ENCODE measurements at regions not wholly inside any gene's neighbourhood (a gene's known extent, or its start where the extent isn't known, plus 50 kb on each side); places are given as distances from the start of the nearest gene placed in this dataset.

GRCh38 chr13:40453351-40454021 lies 213.0 kb downstream of the FOXO1 start:
- H3K4me3 Mint-ChIP-seq, result no peak overlapping the region
- H3K27me3 Mint-ChIP-seq, result no peaks in the 10 kb centered on the region
- peaks cover 5% of the 10 kb centered on the region for H3K4me1 Mint-ChIP-seq
- CTCF ChIA-PET, result no interaction called here
- H3K27ac Mint-ChIP-seq, result no peak overlapping the region
- H3K9me3 Mint-ChIP-seq (ENCODE audit: low read depth), result no peaks in the 10 kb centered on the region
- no peak for ATAC-seq
- no peaks in the 10 kb centered on the region for H3K36me3 Mint-ChIP-seq
- DNase-seq, result no peak

- DNase-seq, result no peak
- no peaks in the 10 kb centered on the region for H3K4me1 Mint-ChIP-seq
- CTCF ChIA-PET, result interaction anchor here (1.5 kb wide), 1 partner anchor 67 kb away, joined by 3 read pairs; no protein-coding TSS in a partner anchor
- no peak overlapping the region for H3K27ac Mint-ChIP-seq
- ATAC-seq, result no peak
- H3K36me3 Mint-ChIP-seq, result no peaks in the 10 kb centered on the region
- H3K27me3 Mint-ChIP-seq, result no peaks in the 10 kb centered on the region
- H3K4me3 Mint-ChIP-seq, result no peak overlapping the region
- H3K9me3 Mint-ChIP-seq (ENCODE audit: low read depth), result no peaks in the 10 kb centered on the region
Observed at GRCh38 chr13:40456397-40456953, 210.0 kb downstream of the FOXO1 start.

- H3K4me3 Mint-ChIP-seq, result no peak overlapping the region
- no peaks in the 10 kb centered on the region for H3K36me3 Mint-ChIP-seq
- no peak overlapping the region for H3K27ac Mint-ChIP-seq
- no peak for ATAC-seq
- no peaks in the 10 kb centered on the region for H3K27me3 Mint-ChIP-seq
- CTCF ChIA-PET, result no interaction called here
- no peaks in the 10 kb centered on the region for H3K4me1 Mint-ChIP-seq
- no peaks in the 10 kb centered on the region for H3K9me3 Mint-ChIP-seq (ENCODE audit: low read depth)
- no peak for DNase-seq
Observed at GRCh38 chr13:40456979-40457553, 209.4 kb downstream of the FOXO1 start.

- Mint-ChIP-seq H3K27ac (no peak overlapping the region), H3K27me3 (no peaks in the 10 kb centered on the region), H3K9me3 (ENCODE audit: low read depth) (no peaks in the 10 kb centered on the region), H3K36me3 (no peaks in the 10 kb centered on the region), H3K4me1 (no peaks in the 10 kb centered on the region), H3K4me3 (no peak overlapping the region)
- CTCF ChIA-PET, result no interaction called here
- DNase-seq (no peak), ATAC-seq (no peak)
Observed at GRCh38 chr13:40457929-40458719, 208.3 kb downstream of the FOXO1 start.

GRCh38 chr13:40458720-40458990 lies 207.8 kb downstream of the FOXO1 start:
- ATAC-seq (no peak), DNase-seq (no peak)
- Mint-ChIP-seq H3K36me3 (no peaks in the 10 kb centered on the region), H3K4me3 (no peak overlapping the region), H3K4me1 (no peaks in the 10 kb centered on the region), H3K27me3 (no peaks in the 10 kb centered on the region), H3K9me3 (ENCODE audit: low read depth) (no peaks in the 10 kb centered on the region), H3K27ac (no peak overlapping the region)
- CTCF ChIA-PET, result interaction anchor here (2.0 kb wide), 1 partner anchor 389 kb away, joined by 4 read pairs; no protein-coding TSS in a partner anchor

- H3K27ac Mint-ChIP-seq, result no peak overlapping the region
- CTCF ChIA-PET, result interaction anchor here (2.0 kb wide), 1 partner anchor 390 kb away, joined by 4 read pairs; no protein-coding TSS in a partner anchor
- H3K27me3 Mint-ChIP-seq, result no peaks in the 10 kb centered on the region
- no peaks in the 10 kb centered on the region for H3K9me3 Mint-ChIP-seq (ENCODE audit: low read depth)
- no peak for ATAC-seq
- H3K36me3 Mint-ChIP-seq, result no peaks in the 10 kb centered on the region
- no peaks in the 10 kb centered on the region for H3K4me1 Mint-ChIP-seq
- no peak overlapping the region for H3K4me3 Mint-ChIP-seq
- DNase-seq, result no peak
Observed at GRCh38 chr13:40460116-40460515, 206.3 kb downstream of the FOXO1 start.

- DNase-seq, result no peak
Observed at GRCh38 chr13:40464337-40465014, 202.0 kb downstream of the FOXO1 start.

GRCh38 chr13:40465015-40465390 lies 201.4 kb downstream of the FOXO1 start:
- Mint-ChIP-seq H3K36me3 (no peaks in the 10 kb centered on the region), H3K4me3 (no peak overlapping the region), H3K27me3 (no peaks in the 10 kb centered on the region), H3K4me1 (no peaks in the 10 kb centered on the region), H3K9me3 (ENCODE audit: low read depth) (peaks cover 3% of the 10 kb centered on the region), H3K27ac (no peak overlapping the region)
- no peak for DNase-seq
- CTCF ChIA-PET, result no interaction called here
- ATAC-seq, result no peak

More at GRCh38 chr13:40464337-40465014, 202.0 kb downstream of the FOXO1 start:
- H3K4me1 Mint-ChIP-seq, result no peaks in the 10 kb centered on the region
- CTCF ChIA-PET, result no interaction called here
- H3K36me3 Mint-ChIP-seq, result no peaks in the 10 kb centered on the region
- ATAC-seq, result no peak
- H3K27me3 Mint-ChIP-seq, result no peaks in the 10 kb centered on the region
- peaks cover 3% of the 10 kb centered on the region for H3K9me3 Mint-ChIP-seq (ENCODE audit: low read depth)
- no peak overlapping the region for H3K4me3 Mint-ChIP-seq
- no peak overlapping the region for H3K27ac Mint-ChIP-seq

GRCh38 chr13:40466272-40466671 lies 200.2 kb downstream of the FOXO1 start:
- no peaks in the 10 kb centered on the region for H3K36me3 Mint-ChIP-seq
- no peak for ATAC-seq
- no peak overlapping the region for H3K4me3 Mint-ChIP-seq
- H3K9me3 Mint-ChIP-seq (ENCODE audit: low read depth), result peaks cover 3% of the 10 kb centered on the region
- no peaks in the 10 kb centered on the region for H3K4me1 Mint-ChIP-seq
- no peaks in the 10 kb centered on the region for H3K27me3 Mint-ChIP-seq
- H3K27ac Mint-ChIP-seq, result no peak overlapping the region
- DNase-seq, result no peak
- CTCF ChIA-PET, result no interaction called here

GRCh38 chr13:40468227-40468838 lies 198.1 kb downstream of the FOXO1 start:
- CTCF ChIA-PET, result no interaction called here
- Mint-ChIP-seq H3K4me3 (no peak overlapping the region), H3K27me3 (no peaks in the 10 kb centered on the region), H3K9me3 (ENCODE audit: low read depth) (peaks cover 3% of the 10 kb centered on the region), H3K27ac (no peak overlapping the region), H3K4me1 (peaks cover 7% of the 10 kb centered on the region), H3K36me3 (no peaks in the 10 kb centered on the region)
- no peak for DNase-seq
- ATAC-seq, result no peak

GRCh38 chr13:40469581-40470310 lies 196.7 kb downstream of the FOXO1 start:
- no peak for ATAC-seq
- no peak overlapping the region for H3K27ac Mint-ChIP-seq
- no peak for DNase-seq
- no peaks in the 10 kb centered on the region for H3K27me3 Mint-ChIP-seq
- peaks cover 3% of the 10 kb centered on the region for H3K9me3 Mint-ChIP-seq (ENCODE audit: low read depth)
- peaks cover 7% of the 10 kb centered on the region for H3K4me1 Mint-ChIP-seq
- CTCF ChIA-PET, result interaction anchor here (1.6 kb wide), 1 partner anchor 25 kb away, joined by 3 read pairs; no protein-coding TSS in a partner anchor
- no peaks in the 10 kb centered on the region for H3K36me3 Mint-ChIP-seq
- no peak overlapping the region for H3K4me3 Mint-ChIP-seq

- Mint-ChIP-seq H3K9me3 (ENCODE audit: low read depth) (peaks cover 3% of the 10 kb centered on the region), H3K27ac (no peak overlapping the region), H3K36me3 (no peaks in the 10 kb centered on the region), H3K4me1 (peaks cover 7% of the 10 kb centered on the region), H3K27me3 (no peaks in the 10 kb centered on the region), H3K4me3 (no peak overlapping the region)
- DNase-seq (no peak), ATAC-seq (no peak)
- CTCF ChIA-PET, result interaction anchor here (1.5 to 1.6 kb wide), 2 partner anchors 15 to 26 kb away, joined by 3 to 5 read pairs; no protein-coding TSS in a partner anchor
Observed at GRCh38 chr13:40470660-40471059, 195.8 kb downstream of the FOXO1 start.

Measured in activated CD8-positive, alpha-beta memory T cell treated with anti-CD3 and anti-CD28 coated beads, Interleukin-2, amount 10 ng/mL, durations not matched to agents 7 days and 5 days (primary cell).